ENCODE measurements at regions not wholly inside any gene's neighbourhood (a gene's known extent, or its start where the extent isn't known, plus 50 kb on each side); places are given as distances from the start of the nearest gene placed in this dataset.
A peak's percentile ranks its signal among the peaks of the same experiment; 100 is the strongest.

GRCh38 chr9:109830545-109830944 is 50.5 kb downstream of the PALM2AKAP2 start:
- no peak for DNase-seq (ENCODE audit: low read depth)

GRCh38 chr9:109831998-109832658 is 52.1 kb downstream of the PALM2AKAP2 start:
- no peak for DNase-seq (ENCODE audit: low read depth)

- no peak for DNase-seq (ENCODE audit: low read depth)
These were observed 54.9 kb downstream of the PALM2AKAP2 start for GRCh38 chr9:109834855-109835254.

GRCh38 chr9:109843641-109844040 is 63.6 kb downstream of the PALM2AKAP2 start:
- no peak for DNase-seq (ENCODE audit: low read depth)

- no peak for DNase-seq (ENCODE audit: low read depth)
These were observed 65.2 kb downstream of the PALM2AKAP2 start for GRCh38 chr9:109845226-109845625.

GRCh38 chr9:109846776-109847175 is 66.8 kb downstream of the PALM2AKAP2 start:
- DNase-seq (ENCODE audit: low read depth), result no peak

GRCh38 chr9:109852556-109852955 is 72.6 kb downstream of the PALM2AKAP2 start:
- no peak for DNase-seq (ENCODE audit: low read depth)

GRCh38 chr9:109855540-109855939 is 75.5 kb downstream of the PALM2AKAP2 start:
- no peak for DNase-seq (ENCODE audit: low read depth)

GRCh38 chr9:109856785-109857184 is 76.8 kb downstream of the PALM2AKAP2 start:
- DNase-seq (ENCODE audit: low read depth), result no peak

GRCh38 chr9:109857336-109857735 is 77.3 kb downstream of the PALM2AKAP2 start:
- no peak for DNase-seq (ENCODE audit: low read depth)

GRCh38 chr9:109859447-109859846 is 79.4 kb downstream of the PALM2AKAP2 start:
- no peak for DNase-seq (ENCODE audit: low read depth)

GRCh38 chr9:109860521-109860920 is 80.5 kb downstream of the PALM2AKAP2 start:
- no peak for DNase-seq (ENCODE audit: low read depth)

GRCh38 chr9:109861499-109861898 is 81.5 kb downstream of the PALM2AKAP2 start:
- DNase-seq (ENCODE audit: low read depth), result no peak

- no peak for DNase-seq (ENCODE audit: low read depth)
These were observed 81.9 kb downstream of the PALM2AKAP2 start for GRCh38 chr9:109861918-109862317.

GRCh38 chr9:109862452-109862851 is 82.5 kb downstream of the PALM2AKAP2 start:
- DNase-seq (ENCODE audit: low read depth), result no peak

GRCh38 chr9:109863961-109864360 is 84.0 kb downstream of the PALM2AKAP2 start:
- no peak for DNase-seq (ENCODE audit: low read depth)

GRCh38 chr9:109865521-109865920 is 85.5 kb downstream of the PALM2AKAP2 start:
- DNase-seq (ENCODE audit: low read depth), result no peak

- DNase-seq (ENCODE audit: low read depth), result no peak
These were observed 88.2 kb downstream of the PALM2AKAP2 start for GRCh38 chr9:109868207-109868606.

- DNase-seq (ENCODE audit: low read depth), result no peak
These were observed 88.7 kb downstream of the PALM2AKAP2 start for GRCh38 chr9:109868722-109869121.

- DNase-seq (ENCODE audit: low read depth), result no peak
These were observed 90.4 kb downstream of the PALM2AKAP2 start for GRCh38 chr9:109870365-109870764.

- DNase-seq (ENCODE audit: low read depth), result no peak
These were observed 92.9 kb downstream of the PALM2AKAP2 start for GRCh38 chr9:109872901-109873300.

GRCh38 chr9:109875495-109876129 is 95.6 kb downstream of the PALM2AKAP2 start:
- no peak for DNase-seq (ENCODE audit: low read depth)

GRCh38 chr9:109880276-109881169 is 100.5 kb downstream of the PALM2AKAP2 start:
- DNase-seq (ENCODE audit: low read depth), result peak; percentile 7
